K562 (cell line): ENCODE measurements at regions not wholly inside any gene's neighbourhood (a gene's known extent, or its start where the extent isn't known, plus 50 kb on each side); places are given as distances from the start of the nearest gene placed in this dataset.

Experiments used
- EZH2 ChIP-seq: IDR thresholded peaks from 2 replicates; pipeline ENCODE4 v1.6.1; 2012; ENCODE audit warnings: low read depth, mild to moderate bottlenecking, inconsistent platforms, low read length, borderline replicate concordance
- TF ChIP-seq, protein P1 (sequence below): sonication (generic); formaldehyde crosslinking; IDR thresholded peaks from 2 replicates; pipeline ENCODE4 v1.8.0; 2023; ENCODE audit warnings: missing genetic modification reagents, mild to moderate bottlenecking, borderline replicate concordance

- TF ChIP-seq EZH2 = no peak
- TF ChIP-seq, protein P1, sequence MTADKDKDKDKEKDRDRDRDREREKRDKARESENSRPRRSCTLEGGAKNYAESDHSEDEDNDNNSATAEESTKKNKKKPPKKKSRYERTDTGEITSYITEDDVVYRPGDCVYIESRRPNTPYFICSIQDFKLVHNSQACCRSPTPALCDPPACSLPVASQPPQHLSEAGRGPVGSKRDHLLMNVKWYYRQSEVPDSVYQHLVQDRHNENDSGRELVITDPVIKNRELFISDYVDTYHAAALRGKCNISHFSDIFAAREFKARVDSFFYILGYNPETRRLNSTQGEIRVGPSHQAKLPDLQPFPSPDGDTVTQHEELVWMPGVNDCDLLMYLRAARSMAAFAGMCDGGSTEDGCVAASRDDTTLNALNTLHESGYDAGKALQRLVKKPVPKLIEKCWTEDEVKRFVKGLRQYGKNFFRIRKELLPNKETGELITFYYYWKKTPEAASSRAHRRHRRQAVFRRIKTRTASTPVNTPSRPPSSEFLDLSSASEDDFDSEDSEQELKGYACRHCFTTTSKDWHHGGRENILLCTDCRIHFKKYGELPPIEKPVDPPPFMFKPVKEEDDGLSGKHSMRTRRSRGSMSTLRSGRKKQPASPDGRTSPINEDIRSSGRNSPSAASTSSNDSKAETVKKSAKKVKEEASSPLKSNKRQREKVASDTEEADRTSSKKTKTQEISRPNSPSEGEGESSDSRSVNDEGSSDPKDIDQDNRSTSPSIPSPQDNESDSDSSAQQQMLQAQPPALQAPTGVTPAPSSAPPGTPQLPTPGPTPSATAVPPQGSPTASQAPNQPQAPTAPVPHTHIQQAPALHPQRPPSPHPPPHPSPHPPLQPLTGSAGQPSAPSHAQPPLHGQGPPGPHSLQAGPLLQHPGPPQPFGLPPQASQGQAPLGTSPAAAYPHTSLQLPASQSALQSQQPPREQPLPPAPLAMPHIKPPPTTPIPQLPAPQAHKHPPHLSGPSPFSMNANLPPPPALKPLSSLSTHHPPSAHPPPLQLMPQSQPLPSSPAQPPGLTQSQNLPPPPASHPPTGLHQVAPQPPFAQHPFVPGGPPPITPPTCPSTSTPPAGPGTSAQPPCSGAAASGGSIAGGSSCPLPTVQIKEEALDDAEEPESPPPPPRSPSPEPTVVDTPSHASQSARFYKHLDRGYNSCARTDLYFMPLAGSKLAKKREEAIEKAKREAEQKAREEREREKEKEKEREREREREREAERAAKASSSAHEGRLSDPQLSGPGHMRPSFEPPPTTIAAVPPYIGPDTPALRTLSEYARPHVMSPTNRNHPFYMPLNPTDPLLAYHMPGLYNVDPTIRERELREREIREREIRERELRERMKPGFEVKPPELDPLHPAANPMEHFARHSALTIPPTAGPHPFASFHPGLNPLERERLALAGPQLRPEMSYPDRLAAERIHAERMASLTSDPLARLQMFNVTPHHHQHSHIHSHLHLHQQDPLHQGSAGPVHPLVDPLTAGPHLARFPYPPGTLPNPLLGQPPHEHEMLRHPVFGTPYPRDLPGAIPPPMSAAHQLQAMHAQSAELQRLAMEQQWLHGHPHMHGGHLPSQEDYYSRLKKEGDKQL (CRISPR knock-in tag) = no peak
Measured at GRCh38 chr3:78134496-78134895, 1094.6 kb downstream of the ROBO2 start.
